A673 (cell line): ENCODE measurements at regions not wholly inside any gene's neighbourhood (a gene's known extent, or its start where the extent isn't known, plus 50 kb on each side); places are given as distances from the start of the nearest gene placed in this dataset.

Experiments
- BruUV-seq: library from RNA; stranded (reverse); fragments of 400-500 nt; replicated peaks from 2 replicates; lab custom pipeline; 2021; lab: Mats Ljungman, UMichigan
- CTCF ChIA-PET: fragments of 300-600 bp; sonication (Branson Sonifier 250); formaldehyde crosslinking; loops from one replicate; lab custom pipeline; 2022; ENCODE audit warnings: antibody characterized with exemption; lab: Charles Lee
- POLR2A ChIA-PET: fragments of 300-600 bp; sonication (Branson Sonifier 250); formaldehyde crosslinking; loops from one replicate; lab custom pipeline; 2022; ENCODE audit warnings: antibody characterized with exemption; ENCODE audit not compliant: low non-redundant PET; lab: Charles Lee
- DNase-seq: peaks from one replicate; pipeline ENCODE4 v3.0.0-alpha.2; 2015; ENCODE audit warnings: low spot score
- H3K27ac ChIP-seq: fragments of 200-600 bp; sonication (generic); 2 replicates; pipeline ENCODE4 v1.5.1; 2016; ENCODE audit warnings: mixed run types, low read depth, mild to moderate bottlenecking, mixed read lengths, antibody characterized with exemption, low read length; ENCODE audit not compliant: poor library complexity, severe bottlenecking
- H3K27me3 ChIP-seq: fragments of 200-600 bp; sonication (generic); replicated peaks from 2 replicates; pipeline ENCODE4 v1.6.1; 2017; ENCODE audit warnings: mixed run types, low read depth, mild to moderate bottlenecking, mixed read lengths, antibody characterized with exemption, low read length; ENCODE audit not compliant: insufficient read depth, poor library complexity
- H3K36me3 ChIP-seq: fragments of 200-600 bp; sonication (generic); 2 replicates; pipeline ENCODE4 v1.6.1; 2016; ENCODE audit warnings: mixed run types, mild to moderate bottlenecking, mixed read lengths, antibody characterized with exemption, low read length; ENCODE audit not compliant: insufficient read depth, poor library complexity, severe bottlenecking
- H3K4me1 ChIP-seq: fragments of 200-600 bp; sonication (generic); 2 replicates; pipeline ENCODE4 v1.6.1; 2017; ENCODE audit warnings: mixed run types, mild to moderate bottlenecking, mixed read lengths, antibody characterized with exemption, low read length; ENCODE audit not compliant: insufficient read depth, poor library complexity, severe bottlenecking
- H3K4me3 ChIP-seq: fragments of 200-600 bp; sonication (generic); 2 replicates; pipeline ENCODE4 v1.5.1; 2016; ENCODE audit warnings: low read depth, mixed run types, mild to moderate bottlenecking, mixed read lengths, low read length; ENCODE audit not compliant: poor library complexity, severe bottlenecking
- H3K9me3 ChIP-seq: fragments of 200-600 bp; sonication (generic); 2 replicates; pipeline ENCODE4 v1.6.1; 2016; ENCODE audit warnings: mixed run types, low read depth, mild to moderate bottlenecking, mixed read lengths, antibody characterized with exemption, low read length; ENCODE audit not compliant: poor library complexity, severe bottlenecking
- CTCF ChIP-seq: fragments of 300-800, 200-600 bp; sonication (generic); conservative IDR thresholded peaks from 2 replicates; pipeline ENCODE4 v1.5.1; 2017; ENCODE audit warnings: low read depth, mild to moderate bottlenecking, antibody characterized with exemption, low read length, moderate library complexity, mixed read lengths
- EZH2 ChIP-seq: fragments of 200-600 bp; sonication (generic); IDR thresholded peaks from 2 replicates; pipeline ENCODE4 v1.6.1; 2017; ENCODE audit warnings: borderline replicate concordance, low read depth, mild to moderate bottlenecking, mixed read lengths, antibody characterized with exemption, low read length; ENCODE audit not compliant: poor library complexity, severe bottlenecking
- intact Hi-C: fragments of 100-400 bp; cut with micrococcal nuclease; formaldehyde crosslinking; loops from one replicate; pipeline ENCODE4 v1.10.0; 2022; ENCODE audit not compliant: unreplicated experiment

GRCh38 chr1:22290611-22291010, 147.7 kb upstream of the WNT4 start:
- no peaks in the 10 kb centered on the region for H3K36me3 ChIP-seq
- H3K27me3 ChIP-seq: no peaks in the 10 kb centered on the region
- CTCF ChIA-PET: no interaction called here
- H3K9me3 ChIP-seq: no peaks in the 10 kb centered on the region
- intact Hi-C loops: no loop called here
- H3K27ac ChIP-seq: no peak overlapping the region
- TF ChIP-seq EZH2: no peak
- no peak for TF ChIP-seq CTCF
- H3K4me3 ChIP-seq: no peak overlapping the region
- H3K4me1 ChIP-seq: no peaks in the 10 kb centered on the region
- BruUV-seq: no TSS peak
- POLR2A ChIA-PET: no interaction called here
- DNase-seq: no peak

- no peaks in the 10 kb centered on the region for H3K4me1 ChIP-seq
- no peak for DNase-seq
- TF ChIP-seq EZH2 (no peak), CTCF (no peak)
- H3K27me3 ChIP-seq: no peaks in the 10 kb centered on the region
- no peaks in the 10 kb centered on the region for H3K9me3 ChIP-seq
- no TSS peak for BruUV-seq
- H3K4me3 ChIP-seq: no peak overlapping the region
- H3K27ac ChIP-seq: no peak overlapping the region
- CTCF ChIA-PET: no interaction called here
- intact Hi-C loops: no loop called here
- POLR2A ChIA-PET: no interaction called here
- no peaks in the 10 kb centered on the region for H3K36me3 ChIP-seq
These were observed 148.2 kb upstream of the WNT4 start for GRCh38 chr1:22291057-22291456.

- intact Hi-C loops: no loop called here
- POLR2A ChIA-PET: no interaction called here
These were observed 148.6 kb upstream of the WNT4 start for GRCh38 chr1:22291494-22291893.

More at GRCh38 chr1:22291494-22291893, 148.6 kb upstream of the WNT4 start:
- no peak for TF ChIP-seq CTCF
- TF ChIP-seq EZH2: no peak
- H3K27ac ChIP-seq: no peak overlapping the region
- no TSS peak for BruUV-seq
- H3K9me3 ChIP-seq: no peaks in the 10 kb centered on the region
- H3K4me1 ChIP-seq: no peaks in the 10 kb centered on the region
- CTCF ChIA-PET: no interaction called here
- DNase-seq: no peak
- no peaks in the 10 kb centered on the region for H3K36me3 ChIP-seq
- no peaks in the 10 kb centered on the region for H3K27me3 ChIP-seq
- no peak overlapping the region for H3K4me3 ChIP-seq
